Dendritic cell treated with granulocyte-macrophage colony-stimulating factor and Interleukin-4, amounts not matched to agents 40 ng/mL and 50 ng/mL, for 4 days (primary cell): ENCODE measurements at regions not wholly inside any gene's neighbourhood (a gene's known extent, or its start where the extent isn't known, plus 50 kb on each side); places are given as distances from the start of the nearest gene placed in this dataset.

Source experiments
- H3K27ac Mint-ChIP-seq: one replicate; pipeline ENCODE4 v1.8.0; 2022; ENCODE audit warnings: mild to moderate bottlenecking, mixed read lengths
- H3K27me3 Mint-ChIP-seq: one replicate; pipeline ENCODE4 v1.8.0; 2022; ENCODE audit warnings: mild to moderate bottlenecking, mixed read lengths
- H3K36me3 Mint-ChIP-seq: one replicate; pipeline ENCODE4 v1.8.0; 2022; ENCODE audit warnings: low read depth, mixed read lengths
- H3K4me1 Mint-ChIP-seq: one replicate; pipeline ENCODE4 v1.8.0; 2022; ENCODE audit warnings: low read depth, mixed read lengths
- H3K4me3 Mint-ChIP-seq: one replicate; pipeline ENCODE4 v1.8.0; 2022; ENCODE audit warnings: mild to moderate bottlenecking, moderate library complexity, mixed read lengths
- H3K9me3 Mint-ChIP-seq: one replicate; pipeline ENCODE4 v1.8.0; 2022; ENCODE audit warnings: mixed read lengths
- intact Hi-C: fragments of 100-400 bp; cut with micrococcal nuclease; formaldehyde crosslinking; loops from one replicate; pipeline ENCODE4 v1.15.0; 2022

DNA sequence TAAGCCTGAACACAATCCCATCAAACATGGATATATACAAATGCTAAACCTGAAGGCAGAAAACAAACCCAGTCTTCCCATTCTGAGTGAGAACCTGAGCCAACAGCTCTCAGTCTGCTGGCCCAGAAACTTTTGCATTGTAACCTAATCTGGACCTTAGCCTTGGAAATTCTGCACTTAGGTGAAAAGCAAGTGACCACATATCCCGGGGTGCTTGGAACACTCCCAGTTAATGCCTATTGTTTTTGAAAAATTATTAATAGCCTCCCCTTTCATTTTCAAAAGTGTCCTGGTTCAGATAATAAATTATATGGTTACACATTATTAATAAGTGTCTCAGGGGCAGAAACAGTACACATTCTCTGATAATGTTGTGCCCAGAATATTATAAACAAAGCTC, 228.3 kb upstream of the TARS1 start:
- H3K27me3 Mint-ChIP-seq: no peaks in the 10 kb centered on the region
- intact Hi-C loops: no loop called here
- H3K27ac Mint-ChIP-seq: peak overlapping the region; percentile 45
- H3K9me3 Mint-ChIP-seq: no peaks in the 10 kb centered on the region
- peaks cover 13% of the 10 kb centered on the region for H3K4me1 Mint-ChIP-seq
- no peak overlapping the region for H3K4me3 Mint-ChIP-seq
- no peaks in the 10 kb centered on the region for H3K36me3 Mint-ChIP-seq

DNA sequence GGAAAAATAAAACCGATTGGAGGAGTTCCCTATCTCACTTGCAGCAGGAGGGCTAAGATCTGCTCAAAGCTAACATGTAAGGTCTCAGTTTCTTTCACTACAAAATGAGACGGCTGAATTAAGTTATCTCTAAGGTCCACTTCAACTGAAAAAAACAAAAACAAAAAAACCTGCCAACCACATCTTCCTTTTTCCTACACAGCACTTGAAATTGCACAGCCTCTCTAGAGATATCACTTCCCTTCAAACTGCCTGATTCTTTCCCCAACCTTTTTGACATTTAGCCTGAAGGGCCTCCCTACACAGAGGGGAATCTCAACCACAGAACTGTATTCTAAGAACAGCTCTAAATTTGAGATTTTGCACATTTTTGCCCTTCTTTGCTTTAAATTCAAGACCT, 227.9 kb upstream of the TARS1 start:
- H3K27me3 Mint-ChIP-seq: no peaks in the 10 kb centered on the region
- no peaks in the 10 kb centered on the region for H3K36me3 Mint-ChIP-seq
- peak overlapping the region; percentile 45 for H3K27ac Mint-ChIP-seq

DNA sequence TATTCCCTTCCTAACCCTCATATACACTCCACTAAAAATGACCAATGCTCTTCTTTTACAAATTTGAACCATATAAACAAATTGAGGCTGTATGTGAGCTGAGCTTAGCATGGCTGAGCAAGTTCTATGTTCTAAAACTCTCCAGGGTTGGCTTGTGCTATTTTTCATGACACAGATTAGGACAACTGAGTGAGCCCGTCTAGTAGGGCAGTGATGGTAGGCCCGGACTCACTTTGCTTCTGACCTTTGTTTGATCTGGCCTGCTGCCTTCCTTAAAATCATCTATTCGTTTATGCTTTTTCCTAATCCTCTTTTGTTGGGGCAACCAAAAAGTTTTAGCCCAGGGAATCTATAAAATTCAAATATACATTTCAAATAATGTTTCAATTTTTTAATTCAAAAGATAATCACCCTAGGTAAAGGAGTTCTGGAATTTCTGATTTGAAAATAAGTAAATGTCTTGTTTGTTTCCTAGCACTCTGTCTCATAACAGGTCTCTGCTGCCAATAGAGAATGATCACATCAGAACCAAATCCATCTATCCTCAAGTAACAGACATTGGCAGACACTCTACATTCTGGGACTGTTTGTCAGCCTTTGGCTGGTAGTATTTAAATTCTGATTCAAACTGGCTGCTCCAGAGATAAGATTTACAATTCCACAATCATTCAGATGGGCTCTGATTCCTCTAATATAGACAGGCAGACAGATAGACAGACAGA, 217.0 kb upstream of the TARS1 start:
- intact Hi-C loops: no loop called here
- H3K4me3 Mint-ChIP-seq: no peak overlapping the region
- H3K27ac Mint-ChIP-seq: no peak overlapping the region
- peaks cover 12% of the 10 kb centered on the region for H3K9me3 Mint-ChIP-seq
- peaks cover under 1% of the 10 kb centered on the region for H3K4me1 Mint-ChIP-seq
- no peaks in the 10 kb centered on the region for H3K36me3 Mint-ChIP-seq
- H3K27me3 Mint-ChIP-seq: no peaks in the 10 kb centered on the region

More for the DNA sequence above, 227.9 kb upstream of the TARS1 start:
- intact Hi-C loops: no loop called here
- no peak overlapping the region for H3K4me3 Mint-ChIP-seq
- H3K9me3 Mint-ChIP-seq: no peaks in the 10 kb centered on the region
- peaks cover 13% of the 10 kb centered on the region for H3K4me1 Mint-ChIP-seq

DNA sequence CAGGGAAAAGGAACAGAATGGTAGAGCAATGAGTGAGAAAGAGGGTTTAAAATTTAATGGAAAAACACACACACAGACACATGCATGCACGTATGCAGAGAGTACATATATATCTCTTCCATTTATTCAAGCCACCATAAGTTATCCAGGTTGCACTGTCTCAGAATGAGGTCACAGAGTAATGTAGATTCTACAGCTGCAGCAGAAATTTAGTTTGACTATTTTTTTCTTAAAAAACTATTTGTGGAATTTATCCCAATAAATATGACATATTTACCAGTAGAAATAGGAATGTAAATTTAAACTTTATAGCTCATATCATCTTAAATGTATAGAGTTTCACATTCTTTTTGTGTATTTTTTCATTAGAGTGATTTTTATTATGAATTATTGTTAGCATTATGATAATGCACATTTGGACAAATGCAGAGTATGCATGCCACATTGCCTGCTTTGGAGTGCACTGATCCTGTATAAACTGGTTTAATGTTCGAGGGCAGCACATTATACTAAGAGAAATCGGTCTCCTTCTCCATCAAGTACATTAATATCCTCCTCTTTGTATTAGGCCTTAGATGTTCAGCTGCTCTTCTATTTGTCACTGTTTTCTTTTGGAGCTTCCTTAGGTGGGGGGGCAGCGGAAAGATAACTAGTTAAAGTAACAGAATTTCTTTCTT, 216.3 kb upstream of the TARS1 start:
- Mint-ChIP-seq H3K4me1 (peaks cover 7% of the 10 kb centered on the region), H3K36me3 (no peaks in the 10 kb centered on the region), H3K27ac (no peak overlapping the region), H3K27me3 (no peaks in the 10 kb centered on the region), H3K9me3 (peaks cover 12% of the 10 kb centered on the region), H3K4me3 (no peak overlapping the region)
- intact Hi-C loops: no loop called here

DNA sequence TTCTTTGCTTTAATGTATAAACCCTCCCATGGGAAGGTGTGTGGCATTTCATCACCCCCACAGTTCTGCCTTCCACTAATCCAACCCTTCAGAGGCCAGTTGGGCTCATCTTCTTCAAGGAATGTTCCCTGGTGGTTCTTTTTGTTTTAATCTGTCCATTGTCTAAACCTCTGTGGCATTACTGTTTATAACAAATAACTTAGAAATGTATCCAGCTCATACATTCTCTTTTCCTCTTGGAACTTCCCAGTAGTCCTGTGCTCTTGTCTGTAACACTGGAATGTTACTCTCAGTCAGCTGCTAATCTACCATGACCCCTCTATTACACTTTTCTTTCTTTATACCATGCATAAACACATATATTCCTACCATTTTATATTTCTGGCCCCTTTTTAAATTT, 213.5 kb upstream of the TARS1 start:
- Mint-ChIP-seq H3K9me3 (peaks cover 12% of the 10 kb centered on the region), H3K4me3 (no peak overlapping the region), H3K27ac (no peak overlapping the region), H3K27me3 (peaks cover 4% of the 10 kb centered on the region), H3K4me1 (peaks cover 20% of the 10 kb centered on the region), H3K36me3 (no peaks in the 10 kb centered on the region)
- intact Hi-C loops: no loop called here

DNA sequence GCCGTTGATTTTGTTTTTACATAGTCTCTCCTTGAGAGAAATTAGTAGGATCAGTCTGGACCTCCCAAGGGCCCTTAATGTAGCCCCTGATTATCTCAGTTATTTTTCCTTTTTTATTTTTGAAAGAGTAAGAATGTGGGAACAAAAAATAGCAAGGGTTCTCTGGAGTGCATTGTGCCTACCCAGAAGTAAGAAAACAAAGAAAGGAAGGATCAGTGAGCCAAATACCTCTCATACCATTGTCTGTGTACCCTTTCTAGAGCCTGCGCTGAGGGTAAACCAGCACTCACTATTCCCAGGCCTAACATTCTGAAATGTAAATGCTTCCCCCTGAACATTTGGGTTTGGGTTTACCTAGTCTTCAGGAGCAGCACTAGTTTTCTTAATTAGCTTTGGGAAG, 213.0 kb upstream of the TARS1 start:
- H3K27ac Mint-ChIP-seq: no peak overlapping the region

DNA sequence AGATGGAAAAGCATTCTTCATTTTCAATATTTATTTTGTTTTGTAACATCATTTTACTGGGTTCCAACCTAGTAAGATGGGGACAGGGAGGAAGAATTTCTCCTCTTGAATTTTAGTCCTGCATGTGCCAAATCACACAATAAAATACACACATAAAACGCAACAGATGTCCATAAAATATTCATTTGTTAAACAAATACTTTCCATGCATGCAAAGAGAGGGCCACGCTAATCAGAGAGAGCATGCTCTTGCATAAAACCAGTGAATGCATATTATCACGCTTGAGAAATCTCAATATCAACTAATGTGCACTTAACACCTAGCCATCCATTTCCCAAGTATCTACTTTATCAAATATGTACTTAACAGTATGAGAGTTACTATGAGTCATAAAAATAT, 212.6 kb upstream of the TARS1 start:
- Mint-ChIP-seq H3K4me3 (no peak overlapping the region), H3K36me3 (no peaks in the 10 kb centered on the region)
- intact Hi-C loops: no loop called here

More for the DNA sequence above, 213.0 kb upstream of the TARS1 start:
- no peaks in the 10 kb centered on the region for H3K36me3 Mint-ChIP-seq
- H3K4me1 Mint-ChIP-seq: peaks cover 20% of the 10 kb centered on the region
- H3K9me3 Mint-ChIP-seq: peaks cover 12% of the 10 kb centered on the region
- intact Hi-C loops: no loop called here
- H3K27me3 Mint-ChIP-seq: peaks cover 4% of the 10 kb centered on the region
- H3K4me3 Mint-ChIP-seq: no peak overlapping the region

DNA sequence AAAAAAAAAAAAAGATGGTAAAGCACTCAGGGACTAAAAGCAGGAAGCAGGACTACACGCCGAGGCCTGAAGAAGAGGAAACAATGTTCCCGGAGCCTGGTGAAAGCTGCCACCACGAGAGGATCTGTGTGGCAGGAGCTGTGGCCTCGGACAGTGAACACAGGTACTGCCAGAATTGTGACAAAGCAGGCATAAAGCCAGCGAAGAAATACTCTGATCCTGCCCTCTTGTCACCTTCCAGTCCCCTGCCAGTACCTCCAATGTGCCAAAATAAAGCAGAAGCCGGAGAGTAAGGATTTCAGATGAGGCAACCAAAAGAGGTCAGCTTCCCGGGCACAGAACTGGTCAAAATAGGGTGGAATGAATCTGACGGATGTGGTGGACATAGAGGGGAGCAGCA, 211.5 kb upstream of the TARS1 start:
- peaks cover 12% of the 10 kb centered on the region for H3K9me3 Mint-ChIP-seq
- H3K27ac Mint-ChIP-seq: peak overlapping the region; percentile 82
- intact Hi-C loops: no loop called here
- peaks cover 20% of the 10 kb centered on the region for H3K4me1 Mint-ChIP-seq
- H3K4me3 Mint-ChIP-seq: no peak overlapping the region
- peaks cover 4% of the 10 kb centered on the region for H3K27me3 Mint-ChIP-seq
- no peaks in the 10 kb centered on the region for H3K36me3 Mint-ChIP-seq

More for the DNA sequence above, 212.6 kb upstream of the TARS1 start:
- Mint-ChIP-seq H3K4me1 (peaks cover 20% of the 10 kb centered on the region), H3K27me3 (peaks cover 4% of the 10 kb centered on the region), H3K27ac (no peak overlapping the region), H3K9me3 (peaks cover 12% of the 10 kb centered on the region)

DNA sequence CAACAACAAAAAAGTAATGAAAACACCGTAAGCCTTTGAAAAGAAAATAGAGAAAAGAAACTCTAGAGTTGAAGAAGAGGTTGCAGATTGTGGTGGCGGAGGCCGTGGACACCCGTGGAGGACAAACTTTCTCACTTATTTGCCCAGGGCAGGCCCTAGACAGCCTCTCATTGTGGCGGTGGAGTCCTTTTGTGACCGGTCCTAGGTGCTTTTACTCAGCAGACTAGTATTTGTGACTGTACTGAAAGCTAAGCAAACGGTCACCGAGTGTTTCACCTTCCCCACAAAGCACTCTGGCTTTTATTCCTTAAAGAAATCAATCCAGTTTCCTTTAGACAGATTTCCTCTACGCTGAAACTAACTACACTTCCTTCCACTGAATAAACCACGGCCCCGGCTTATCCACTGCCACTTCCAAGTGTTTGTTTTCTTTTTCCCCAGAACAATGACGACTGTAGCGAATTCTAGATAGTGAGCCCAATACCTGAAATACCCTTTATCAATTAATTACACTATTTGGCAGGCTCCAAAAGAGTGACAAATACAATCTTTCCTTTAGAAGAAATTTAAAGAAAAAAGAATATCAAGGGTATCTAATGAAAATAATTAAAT, 210.2 kb upstream of the TARS1 start:
- Mint-ChIP-seq H3K36me3 (no peaks in the 10 kb centered on the region), H3K4me1 (peaks cover 24% of the 10 kb centered on the region), H3K27me3 (peaks cover 4% of the 10 kb centered on the region), H3K27ac (no peak overlapping the region), H3K4me3 (no peak overlapping the region), H3K9me3 (peaks cover 7% of the 10 kb centered on the region)
- intact Hi-C loops: no loop called here

DNA sequence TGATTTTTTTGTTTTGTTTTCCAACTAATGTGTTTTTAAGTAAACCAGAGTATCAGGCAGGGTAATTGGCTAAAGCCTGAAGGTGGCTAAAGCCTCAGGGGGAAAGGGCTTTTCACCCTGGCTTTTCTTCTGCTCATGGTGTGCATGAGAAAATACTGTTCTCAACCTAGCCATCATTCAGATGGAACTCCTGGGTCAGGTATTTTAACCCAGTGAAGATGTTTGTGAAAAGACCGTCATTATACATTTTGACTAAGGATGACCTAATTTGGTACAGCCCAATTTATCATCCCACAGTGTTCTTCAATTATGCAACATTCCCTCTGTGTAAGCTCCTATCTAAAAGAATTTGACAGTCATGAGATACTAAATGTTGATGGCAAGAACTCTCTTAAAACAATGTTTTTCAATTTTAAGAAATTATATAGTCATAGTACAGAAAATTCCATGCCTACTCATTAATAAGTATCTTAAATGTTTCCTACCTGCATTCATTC, 209.5 kb upstream of the TARS1 start:
- intact Hi-C loops: no loop called here
- Mint-ChIP-seq H3K36me3 (no peaks in the 10 kb centered on the region), H3K9me3 (no peaks in the 10 kb centered on the region), H3K27ac (no peak overlapping the region), H3K4me1 (peaks cover 31% of the 10 kb centered on the region), H3K4me3 (no peak overlapping the region), H3K27me3 (peaks cover 4% of the 10 kb centered on the region)

DNA sequence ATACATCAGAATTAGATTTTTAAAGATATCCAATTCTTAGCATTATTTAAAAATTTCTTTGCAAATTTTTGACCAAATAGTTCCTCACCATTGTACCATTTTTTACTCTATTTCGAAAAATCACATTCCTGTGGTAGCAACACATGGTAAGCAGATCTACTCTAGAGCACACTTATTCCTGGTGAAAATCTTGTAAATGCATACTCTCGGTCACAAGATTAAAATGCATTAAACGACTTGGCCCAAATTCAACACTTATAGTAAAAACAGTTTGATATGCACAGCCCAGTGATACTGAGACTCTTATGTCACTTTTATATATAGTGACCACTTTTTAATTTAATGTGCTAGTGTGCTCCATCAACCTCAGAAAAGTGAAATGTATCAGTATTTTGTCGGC, 208.8 kb upstream of the TARS1 start:
- Mint-ChIP-seq H3K4me3 (no peak overlapping the region), H3K36me3 (peaks cover 1% of the 10 kb centered on the region), H3K27ac (no peak overlapping the region), H3K9me3 (no peaks in the 10 kb centered on the region), H3K27me3 (peaks cover 4% of the 10 kb centered on the region), H3K4me1 (peaks cover 38% of the 10 kb centered on the region)
- intact Hi-C loops: no loop called here

DNA sequence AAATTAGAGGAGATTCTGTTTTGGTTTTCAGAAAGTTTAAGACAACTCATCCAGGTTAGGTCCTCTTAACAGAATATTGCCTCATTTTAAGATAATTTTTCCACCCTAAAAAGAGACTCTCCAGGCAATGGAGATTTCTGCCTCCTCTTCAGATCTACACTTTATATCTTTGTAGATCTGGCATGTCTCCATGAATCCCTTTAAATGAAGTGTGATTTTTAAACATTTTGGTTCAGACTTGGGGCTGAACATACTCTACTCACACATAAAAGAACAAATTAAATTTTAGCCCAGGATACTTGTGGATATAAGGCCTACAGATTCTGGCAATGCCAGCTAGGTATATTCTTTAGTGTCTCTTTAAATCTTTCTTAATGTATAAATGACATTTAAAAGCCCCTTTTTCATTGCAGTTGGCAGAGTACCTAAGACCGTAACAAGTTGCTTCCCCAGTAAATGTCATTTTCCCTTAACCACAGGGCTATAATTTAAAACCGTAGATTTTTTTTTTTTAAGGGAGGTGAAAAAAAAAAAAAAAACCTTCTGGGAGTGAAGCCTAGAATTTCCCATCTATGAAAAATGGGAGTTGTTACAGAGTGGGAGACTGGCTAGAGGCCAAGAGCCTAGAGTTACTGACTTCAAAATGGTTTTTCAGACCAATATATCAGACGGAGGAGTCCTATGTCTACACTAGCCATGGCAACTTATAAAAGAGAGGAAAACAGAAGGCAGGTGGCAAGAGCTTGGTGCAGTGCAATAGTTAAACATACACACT, 207.8 kb upstream of the TARS1 start:
- no peak overlapping the region for H3K27ac Mint-ChIP-seq
- peaks cover 4% of the 10 kb centered on the region for H3K27me3 Mint-ChIP-seq
- H3K36me3 Mint-ChIP-seq: peaks cover 7% of the 10 kb centered on the region
- H3K9me3 Mint-ChIP-seq: no peaks in the 10 kb centered on the region
- intact Hi-C loops: no loop called here
- H3K4me3 Mint-ChIP-seq: no peak overlapping the region
- peaks cover 45% of the 10 kb centered on the region for H3K4me1 Mint-ChIP-seq

DNA sequence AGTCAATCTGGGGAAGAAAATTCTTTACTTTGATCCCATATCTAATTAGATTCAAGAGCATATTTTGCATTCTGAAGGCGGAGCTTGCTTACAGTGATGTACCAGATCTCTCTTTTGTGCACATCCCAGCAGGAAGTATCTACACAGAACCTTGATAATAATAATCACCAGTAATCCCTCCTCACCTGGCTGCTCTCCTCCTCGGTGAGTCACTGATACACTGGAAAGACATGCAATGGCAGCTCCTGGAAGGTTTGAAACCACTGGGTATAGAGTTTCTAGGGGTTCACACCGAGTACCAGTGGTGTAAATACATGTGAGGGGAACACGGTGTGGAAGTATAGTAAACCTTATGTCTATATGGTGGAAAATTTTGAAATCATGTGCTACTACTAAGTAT, 205.5 kb upstream of the TARS1 start:
- Mint-ChIP-seq H3K27ac (peak overlapping the region; percentile 88), H3K27me3 (peaks cover 4% of the 10 kb centered on the region), H3K36me3 (peaks cover 7% of the 10 kb centered on the region), H3K4me1 (peaks cover 48% of the 10 kb centered on the region), H3K9me3 (no peaks in the 10 kb centered on the region), H3K4me3 (no peak overlapping the region)
- intact Hi-C loops: no loop called here

DNA sequence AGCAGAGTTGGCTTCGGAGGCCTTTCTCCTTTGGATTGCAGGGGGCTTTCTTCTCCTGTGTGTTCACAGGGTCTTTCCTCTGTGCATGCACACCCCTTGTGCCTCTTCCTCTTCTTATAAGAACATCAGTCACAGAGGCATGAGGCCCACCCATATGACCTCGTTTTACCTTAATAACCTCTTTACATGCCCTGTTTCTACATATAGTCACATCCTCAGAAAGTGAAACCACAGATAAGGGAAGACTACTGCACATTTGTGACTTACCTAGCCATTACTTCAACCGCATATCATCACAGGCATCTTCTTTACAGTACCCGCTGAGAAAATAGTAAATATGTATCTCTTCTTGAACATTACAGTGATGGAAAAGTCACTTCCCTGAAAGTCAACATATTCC, 204.9 kb upstream of the TARS1 start:
- Mint-ChIP-seq H3K27me3 (no peaks in the 10 kb centered on the region), H3K4me1 (peaks cover 49% of the 10 kb centered on the region), H3K36me3 (peaks cover 7% of the 10 kb centered on the region)

More for the DNA sequence above, 204.9 kb upstream of the TARS1 start:
- intact Hi-C loops: no loop called here
- no peak overlapping the region for H3K4me3 Mint-ChIP-seq
- peak overlapping the region; percentile 88 for H3K27ac Mint-ChIP-seq
- no peaks in the 10 kb centered on the region for H3K9me3 Mint-ChIP-seq
